ENCODE measurements at regions not wholly inside any gene's neighbourhood (a gene's known extent, or its start where the extent isn't known, plus 50 kb on each side); places are given as distances from the start of the nearest gene placed in this dataset.

DNA sequence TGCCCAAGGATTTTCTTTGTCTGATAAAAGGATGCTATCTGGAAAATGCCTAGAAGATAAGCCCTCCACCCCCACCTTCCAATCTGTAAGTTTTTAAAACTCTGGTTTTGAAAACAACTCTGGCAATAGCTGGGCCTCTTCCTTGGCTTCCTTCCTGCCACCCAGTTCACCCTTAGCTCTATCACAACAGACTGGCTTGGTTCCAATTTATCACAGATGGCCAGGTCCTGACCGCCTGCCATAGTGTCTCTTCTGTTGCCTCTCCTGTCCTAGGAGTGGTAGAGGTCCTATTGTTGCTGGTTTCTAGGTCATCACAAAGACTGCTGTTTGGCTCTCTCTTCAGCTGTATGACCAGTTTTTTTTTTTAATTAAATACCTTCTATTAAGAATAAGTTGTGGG is 1727.9 kb upstream of the SLC39A10 start:
- no peaks in the 10 kb centered on the region for H3K27me3 ChIP-seq
- H3K4me3 ChIP-seq: no peak overlapping the region
- H3K27ac ChIP-seq: no peak overlapping the region
- no peaks in the 10 kb centered on the region for H3K36me3 ChIP-seq
- TF ChIP-seq, protein P1, sequence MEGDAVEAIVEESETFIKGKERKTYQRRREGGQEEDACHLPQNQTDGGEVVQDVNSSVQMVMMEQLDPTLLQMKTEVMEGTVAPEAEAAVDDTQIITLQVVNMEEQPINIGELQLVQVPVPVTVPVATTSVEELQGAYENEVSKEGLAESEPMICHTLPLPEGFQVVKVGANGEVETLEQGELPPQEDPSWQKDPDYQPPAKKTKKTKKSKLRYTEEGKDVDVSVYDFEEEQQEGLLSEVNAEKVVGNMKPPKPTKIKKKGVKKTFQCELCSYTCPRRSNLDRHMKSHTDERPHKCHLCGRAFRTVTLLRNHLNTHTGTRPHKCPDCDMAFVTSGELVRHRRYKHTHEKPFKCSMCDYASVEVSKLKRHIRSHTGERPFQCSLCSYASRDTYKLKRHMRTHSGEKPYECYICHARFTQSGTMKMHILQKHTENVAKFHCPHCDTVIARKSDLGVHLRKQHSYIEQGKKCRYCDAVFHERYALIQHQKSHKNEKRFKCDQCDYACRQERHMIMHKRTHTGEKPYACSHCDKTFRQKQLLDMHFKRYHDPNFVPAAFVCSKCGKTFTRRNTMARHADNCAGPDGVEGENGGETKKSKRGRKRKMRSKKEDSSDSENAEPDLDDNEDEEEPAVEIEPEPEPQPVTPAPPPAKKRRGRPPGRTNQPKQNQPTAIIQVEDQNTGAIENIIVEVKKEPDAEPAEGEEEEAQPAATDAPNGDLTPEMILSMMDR (IDR thresholded peaks at IDR 0.05; ENCODE audit: low read depth, low read length): no peak
- no peaks in the 10 kb centered on the region for H3K4me1 ChIP-seq (ENCODE audit: low read depth)
- DNase-seq (ENCODE audit: low read depth in 1 of 2, low spot score in 1 of 2): peak in 1 of 2 donors; percentile 3
- H3K9me3 ChIP-seq (ENCODE audit: low read depth): no peaks in the 10 kb centered on the region

DNA sequence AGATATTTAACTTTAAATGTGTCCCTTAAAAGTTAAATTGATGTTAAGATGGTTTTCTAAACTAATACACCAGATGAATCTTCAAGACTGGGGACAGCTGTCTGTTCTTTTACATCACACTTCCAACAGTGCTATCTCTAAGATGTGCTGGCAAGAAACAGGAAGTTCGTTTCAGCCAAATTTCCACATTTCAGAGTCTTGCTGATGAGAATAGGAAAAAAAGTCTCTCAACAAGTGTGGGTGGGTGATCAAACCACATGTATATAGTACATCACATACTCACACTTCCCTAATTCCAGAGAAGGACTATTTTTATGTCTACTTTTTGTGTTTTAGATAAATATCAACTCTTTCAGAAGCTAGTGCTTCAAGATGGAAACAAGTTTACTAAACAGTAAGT is 1712.8 kb upstream of the TMEFF2 start:
- peak in 1 of 2 donors; percentile 26 for DNase-seq (ENCODE audit: low read depth in 1 of 2, low spot score in 1 of 2)
- Histone ChIP-seq H3K4me3 (no peak overlapping the region), H3K27me3 (no peaks in the 10 kb centered on the region), H3K9me3 (ENCODE audit: low read depth) (no peaks in the 10 kb centered on the region), H3K36me3 (no peaks in the 10 kb centered on the region), H3K4me1 (ENCODE audit: low read depth) (no peaks in the 10 kb centered on the region), H3K27ac (no peak overlapping the region)
- TF ChIP-seq, protein P1 (IDR thresholded peaks at IDR 0.05; ENCODE audit: low read depth, low read length): no peak

GRCh38 chr2:193900292-193900691 is 1705.6 kb upstream of the TMEFF2 start:
- DNase-seq (ENCODE audit: low read depth in 1 of 2, low spot score in 1 of 2): no peak
- Histone ChIP-seq H3K36me3 (no peaks in the 10 kb centered on the region), H3K27ac (no peak overlapping the region), H3K9me3 (ENCODE audit: low read depth) (no peaks in the 10 kb centered on the region), H3K4me3 (no peak overlapping the region), H3K27me3 (no peaks in the 10 kb centered on the region), H3K4me1 (ENCODE audit: low read depth) (no peaks in the 10 kb centered on the region)
- TF ChIP-seq, protein P1 (IDR thresholded peaks at IDR 0.05; ENCODE audit: low read depth, low read length): no peak

- Histone ChIP-seq H3K4me3 (no peak overlapping the region), H3K36me3 (no peaks in the 10 kb centered on the region), H3K27me3 (no peaks in the 10 kb centered on the region), H3K4me1 (ENCODE audit: low read depth) (no peaks in the 10 kb centered on the region), H3K9me3 (ENCODE audit: low read depth) (no peaks in the 10 kb centered on the region), H3K27ac (no peak overlapping the region)
- TF ChIP-seq, protein P1 (IDR thresholded peaks at IDR 0.05; ENCODE audit: low read depth, low read length): no peak
- peak in 1 of 2 donors; percentile 0 for DNase-seq (ENCODE audit: low read depth in 1 of 2, low spot score in 1 of 2)
Observed at GRCh38 chr2:193895226-193895625, 1700.5 kb upstream of the TMEFF2 start.

DNA sequence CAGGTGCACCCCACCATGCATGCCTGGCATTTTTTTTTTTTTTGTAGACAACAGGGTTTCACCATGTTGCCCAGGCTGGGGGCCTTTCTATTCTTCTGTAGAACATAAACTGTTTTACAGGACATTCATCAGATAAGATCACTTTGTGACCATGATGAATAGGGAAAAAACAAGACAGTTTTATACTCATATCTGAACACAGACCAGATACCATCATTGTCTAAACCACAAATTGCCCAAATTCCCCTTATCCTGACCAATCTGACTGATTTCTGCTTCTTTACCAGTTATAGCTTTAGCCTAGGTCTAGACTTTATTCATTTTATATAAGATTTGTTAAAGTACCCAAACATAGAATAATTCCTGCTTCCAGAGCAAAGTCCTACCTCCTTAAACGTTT is 1699.3 kb upstream of the TMEFF2 start:
- H3K4me1 ChIP-seq (ENCODE audit: low read depth): no peaks in the 10 kb centered on the region
- H3K27me3 ChIP-seq: no peaks in the 10 kb centered on the region
- H3K4me3 ChIP-seq: no peak overlapping the region
- no peak for DNase-seq (ENCODE audit: low read depth in 1 of 2, low spot score in 1 of 2)
- H3K36me3 ChIP-seq: no peaks in the 10 kb centered on the region
- TF ChIP-seq, protein P1 (IDR thresholded peaks at IDR 0.05; ENCODE audit: low read depth, low read length): no peak
- no peak overlapping the region for H3K27ac ChIP-seq
- H3K9me3 ChIP-seq (ENCODE audit: low read depth): no peaks in the 10 kb centered on the region

DNA sequence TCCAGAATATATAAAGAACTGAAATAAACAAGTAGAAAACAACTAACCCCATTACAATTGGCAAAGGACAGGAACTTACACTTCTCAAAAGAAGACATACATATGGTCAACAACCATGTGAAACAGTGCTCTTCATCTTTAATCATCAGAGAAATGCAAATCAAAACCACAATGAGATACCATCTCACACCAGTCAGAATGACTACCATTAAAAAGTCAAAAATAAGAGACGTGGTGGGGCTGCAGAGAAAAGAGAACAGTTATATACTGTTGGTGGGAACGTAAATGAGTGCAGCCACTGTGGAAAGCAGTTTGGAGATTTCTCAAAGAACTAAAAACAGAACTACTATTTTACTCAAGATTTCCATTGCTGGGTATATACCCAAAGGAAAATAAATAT is 1696.3 kb upstream of the TMEFF2 start:
- no peak overlapping the region for H3K4me3 ChIP-seq
- no peaks in the 10 kb centered on the region for H3K9me3 ChIP-seq (ENCODE audit: low read depth)
- no peaks in the 10 kb centered on the region for H3K36me3 ChIP-seq
- H3K4me1 ChIP-seq (ENCODE audit: low read depth): no peaks in the 10 kb centered on the region
- H3K27me3 ChIP-seq: no peaks in the 10 kb centered on the region
- no peak for DNase-seq (ENCODE audit: low read depth in 1 of 2, low spot score in 1 of 2)
- H3K27ac ChIP-seq: no peak overlapping the region
- TF ChIP-seq, protein P1 (IDR thresholded peaks at IDR 0.05; ENCODE audit: low read depth, low read length): no peak
